ENCODE measurements at regions not wholly inside any gene's neighbourhood (a gene's known extent, or its start where the extent isn't known, plus 50 kb on each side); places are given as distances from the start of the nearest gene placed in this dataset.

GRCh38 chr9:108069991-108070390 lies 580.4 kb upstream of the KLF4 start (continued):
- TF ChIP-seq ZNF462 (CRISPR knock-in tag; IDR thresholded peaks at IDR 0.05): no peak
- TF ChIP-seq EZH2 (IDR thresholded peaks at IDR 0.05; ENCODE audit: low read depth, unreplicated experiment): no peak

- Mint-ChIP-seq H3K4me1 (peaks cover under 1% of the 10 kb centered on the region; the same call in 1 of the 3 replicates), H3K27me3 (ENCODE audit: insufficient read depth, low read depth, poor library complexity) (no peaks in the 10 kb centered on the region), H3K9me3 (no peaks in the 10 kb centered on the region; the same call in 2 of the 3 replicates), H3K4me3 (no peak overlapping the region), H3K36me3 (ENCODE audit: low read depth) (no peaks in the 10 kb centered on the region), H3K27ac (no peak overlapping the region)
- no peak overlapping the region for H2AFZ ChIP-seq
- no peak overlapping the region for H3K4me3 ChIP-seq
- no peaks in the 10 kb centered on the region for H3K79me2 ChIP-seq (replicated peaks; ENCODE audit: insufficient read depth)
- no peaks in the 10 kb centered on the region for H3K36me3 ChIP-seq (ENCODE audit: insufficient read depth)
- no peak overlapping the region for H3K27ac ChIP-seq (ENCODE audit: low read depth)
- no peak overlapping the region for H3K4me2 ChIP-seq
- no peak for DNase-seq (ENCODE audit: low spot score)
- peaks cover 5% of the 10 kb centered on the region; the same call in 1 of the 2 replicates for H3K4me1 ChIP-seq (ENCODE audit: insufficient read depth)
- no peaks in the 10 kb centered on the region for H3F3A ChIP-seq (replicated peaks; ENCODE audit: low read depth)
- H4K20me1 ChIP-seq (replicated peaks; ENCODE audit: insufficient read depth): no peaks in the 10 kb centered on the region
- ATAC-seq: no peak
- H3K27me3 ChIP-seq (ENCODE audit: insufficient read depth): no peaks in the 10 kb centered on the region
- no peaks in the 10 kb centered on the region for H3K9me2 ChIP-seq (ENCODE audit: insufficient read depth)
- TF ChIP-seq STAT1 (IDR thresholded peaks at IDR 0.05; ENCODE audit: unreplicated experiment): no peak
- no peak for TF ChIP-seq POLR2AphosphoS5 (IDR thresholded peaks at IDR 0.05; ENCODE audit: low read depth)
- TF ChIP-seq EZH2phosphoT487 (IDR thresholded peaks at IDR 0.05; ENCODE audit: unreplicated experiment): no peak
- TF ChIP-seq ZNF331 (CRISPR knock-in tag; IDR thresholded peaks at IDR 0.05; ENCODE audit: low read depth): no peak
- no peak for TF ChIP-seq EZH2 (IDR thresholded peaks at IDR 0.05; ENCODE audit: low read depth, unreplicated experiment)
- no peak for TF ChIP-seq NANOG (IDR thresholded peaks at IDR 0.05; ENCODE audit: borderline replicate concordance)
- TF ChIP-seq CREB1 (CRISPR knock-in tag; IDR thresholded peaks at IDR 0.05; ENCODE audit: low read depth): no peak
- no peak for TF ChIP-seq CTCF (conservative IDR thresholded peaks at IDR 0.05; ENCODE audit: low read depth in 2 of 2)
These were observed 573.1 kb upstream of the KLF4 start for GRCh38 chr9:108062680-108063079.

Data from GM23338 (cell line).